Epithelial cell of proximal tubule (primary cell): ENCODE measurements at regions not wholly inside any gene's neighbourhood (a gene's known extent, or its start where the extent isn't known, plus 50 kb on each side); places are given as distances from the start of the nearest gene placed in this dataset.

Experiments
- DNase-seq: peaks from one replicate; pipeline ENCODE4 v3.0.0-alpha.2; 2011; ENCODE audit warnings: low read depth
- H3K4me3 ChIP-seq: 2 replicates; pipeline ENCODE4 v1.5.1; 2011; ENCODE audit warnings: low read depth, mild to moderate bottlenecking, low read length
- CTCF ChIP-seq: conservative IDR thresholded peaks from 2 replicates; pipeline ENCODE4 v1.5.1; 2012; ENCODE audit warnings: low read depth, mild to moderate bottlenecking, low read length

- TF ChIP-seq CTCF: no peak
- H3K4me3 ChIP-seq: no peak overlapping the region
- no peak for DNase-seq
These were observed 589.5 kb upstream of the NXPH2 start for GRCh38 chr2:139369423-139370409.

- no peak for TF ChIP-seq CTCF
- H3K4me3 ChIP-seq: no peak overlapping the region
- DNase-seq: no peak
These were observed 587.2 kb upstream of the NXPH2 start for GRCh38 chr2:139367416-139367815.

GRCh38 chr2:139366681-139367080 is 586.5 kb upstream of the NXPH2 start:
- no peak for TF ChIP-seq CTCF
- no peak for DNase-seq
- H3K4me3 ChIP-seq: no peak overlapping the region

- no peak for TF ChIP-seq CTCF
- no peak for DNase-seq
- H3K4me3 ChIP-seq: no peak overlapping the region
These were observed 585.0 kb upstream of the NXPH2 start for GRCh38 chr2:139365189-139365588.

GRCh38 chr2:139360654-139361053 is 580.5 kb upstream of the NXPH2 start:
- no peak overlapping the region for H3K4me3 ChIP-seq
- no peak for TF ChIP-seq CTCF
- no peak for DNase-seq

- H3K4me3 ChIP-seq: no peak overlapping the region
- DNase-seq: no peak
- no peak for TF ChIP-seq CTCF
These were observed 579.6 kb upstream of the NXPH2 start for GRCh38 chr2:139359818-139360217.

GRCh38 chr2:139357972-139358371 is 577.8 kb upstream of the NXPH2 start:
- DNase-seq: no peak
- no peak for TF ChIP-seq CTCF
- H3K4me3 ChIP-seq: no peak overlapping the region
